ENCODE measurements at regions not wholly inside any gene's neighbourhood (a gene's known extent, or its start where the extent isn't known, plus 50 kb on each side); places are given as distances from the start of the nearest gene placed in this dataset.

GRCh38 chrX:39202641-39203040, 401.4 kb downstream of the MID1IP1 start:
- TF ChIP-seq CTCF (IDR thresholded peaks at IDR 0.05): no peak
- no peaks in the 10 kb centered on the region for H3K36me3 Mint-ChIP-seq (ENCODE audit: low read depth)
- no peak overlapping the region for H3K4me3 Mint-ChIP-seq
- no peak overlapping the region for H3K27ac Mint-ChIP-seq
- H3K27me3 Mint-ChIP-seq: peaks cover 4% of the 10 kb centered on the region
- H3K4me1 Mint-ChIP-seq: no peaks in the 10 kb centered on the region
- CTCF ChIA-PET: no interaction called here
- POLR2A ChIA-PET: no interaction called here
- DNase-seq: no peak
- H3K9me3 Mint-ChIP-seq: no peaks in the 10 kb centered on the region
- intact Hi-C loops (cut with micrococcal nuclease): no loop called here
- no peak for ATAC-seq (ENCODE audit: low read depth)

GRCh38 chrX:39203427-39203826, 402.2 kb downstream of the MID1IP1 start:
- no peaks in the 10 kb centered on the region for H3K36me3 Mint-ChIP-seq (ENCODE audit: low read depth)
- H3K9me3 Mint-ChIP-seq: no peaks in the 10 kb centered on the region
- no peak for TF ChIP-seq CTCF (IDR thresholded peaks at IDR 0.05)
- H3K27me3 Mint-ChIP-seq: peaks cover 4% of the 10 kb centered on the region
- ATAC-seq (ENCODE audit: low read depth) (no peak), DNase-seq (no peak)
- no peak overlapping the region for H3K27ac Mint-ChIP-seq
- intact Hi-C loops (cut with micrococcal nuclease): no loop called here
- no peak overlapping the region for H3K4me3 Mint-ChIP-seq
- no peaks in the 10 kb centered on the region for H3K4me1 Mint-ChIP-seq
- POLR2A ChIA-PET: no interaction called here
- CTCF ChIA-PET: no interaction called here

- intact Hi-C loops (cut with micrococcal nuclease): no loop called here
- DNase-seq: no peak
- Mint-ChIP-seq H3K9me3 (no peaks in the 10 kb centered on the region), H3K27me3 (peaks cover 4% of the 10 kb centered on the region), H3K27ac (no peak overlapping the region), H3K4me3 (no peak overlapping the region), H3K36me3 (ENCODE audit: low read depth) (no peaks in the 10 kb centered on the region), H3K4me1 (no peaks in the 10 kb centered on the region)
- TF ChIP-seq CTCF (IDR thresholded peaks at IDR 0.05): no peak
- POLR2A ChIA-PET: no interaction called here
- no peak for ATAC-seq (ENCODE audit: low read depth)
- CTCF ChIA-PET: interaction anchor here (0.8 kb wide), 1 partner anchor 318 kb away, joined by 3 read pairs; no protein-coding TSS in a partner anchor
These were observed 403.1 kb downstream of the MID1IP1 start for GRCh38 chrX:39204353-39204752.

GRCh38 chrX:39204945-39205344, 403.7 kb downstream of the MID1IP1 start:
- intact Hi-C loops (cut with micrococcal nuclease): no loop called here
- no peaks in the 10 kb centered on the region for H3K9me3 Mint-ChIP-seq
- no peaks in the 10 kb centered on the region for H3K4me1 Mint-ChIP-seq
- H3K27me3 Mint-ChIP-seq: peaks cover 4% of the 10 kb centered on the region
- no peaks in the 10 kb centered on the region for H3K36me3 Mint-ChIP-seq (ENCODE audit: low read depth)
- no peak overlapping the region for H3K4me3 Mint-ChIP-seq
- DNase-seq (no peak), ATAC-seq (ENCODE audit: low read depth) (peak; percentile 52)
- POLR2A ChIA-PET: no interaction called here
- TF ChIP-seq CTCF (IDR thresholded peaks at IDR 0.05): no peak
- CTCF ChIA-PET: no interaction called here
- no peak overlapping the region for H3K27ac Mint-ChIP-seq

- Mint-ChIP-seq H3K27me3 (peaks cover 4% of the 10 kb centered on the region), H3K36me3 (ENCODE audit: low read depth) (no peaks in the 10 kb centered on the region), H3K27ac (no peak overlapping the region), H3K4me1 (no peaks in the 10 kb centered on the region), H3K9me3 (no peaks in the 10 kb centered on the region), H3K4me3 (no peak overlapping the region)
- ChIA-PET POLR2A (no interaction called here), CTCF (no interaction called here)
- no peak for ATAC-seq (ENCODE audit: low read depth)
- DNase-seq: no peak
- intact Hi-C loops (cut with micrococcal nuclease): no loop called here
- no peak for TF ChIP-seq CTCF (IDR thresholded peaks at IDR 0.05)
These were observed 404.2 kb downstream of the MID1IP1 start for GRCh38 chrX:39205467-39205866.
